ENCODE measurements at regions not wholly inside any gene's neighbourhood (a gene's known extent, or its start where the extent isn't known, plus 50 kb on each side); places are given as distances from the start of the nearest gene placed in this dataset.

DNA sequence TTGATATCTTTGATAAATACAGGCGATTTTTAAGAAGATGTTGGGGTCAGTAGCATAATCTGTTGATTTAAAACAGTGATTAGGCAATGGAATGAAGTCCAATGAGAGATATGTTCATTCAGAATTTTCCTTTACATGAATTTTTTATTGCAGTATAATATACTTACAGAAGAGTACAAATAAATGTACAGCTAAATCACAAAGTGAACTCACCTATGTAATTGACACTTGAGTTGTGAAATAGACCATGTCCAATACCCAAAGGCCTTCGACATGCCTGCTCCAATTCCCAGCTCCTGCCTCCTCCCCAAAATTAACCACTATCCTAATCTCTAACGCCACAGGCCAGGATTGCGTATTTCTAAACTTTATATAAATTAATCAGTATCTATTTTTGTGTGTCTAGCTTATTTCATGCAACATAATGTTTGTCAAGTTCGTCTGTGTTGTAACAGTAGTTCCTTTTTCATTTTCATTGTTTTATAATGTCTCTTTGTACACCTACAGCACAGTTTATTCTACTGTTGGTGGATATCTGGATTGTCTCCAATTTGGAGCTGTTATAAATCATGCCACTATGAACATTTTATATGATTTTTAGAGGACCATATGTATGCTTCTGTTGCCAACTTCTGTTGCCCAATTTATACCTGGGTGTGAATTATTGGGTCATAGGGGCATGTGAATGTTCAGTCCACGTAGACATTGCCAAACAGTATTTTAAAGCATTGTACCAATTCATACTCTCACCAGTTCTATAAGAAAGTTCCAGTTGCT, 208.3 kb downstream of the TLE1 start:
- DNase-seq = no peak

DNA sequence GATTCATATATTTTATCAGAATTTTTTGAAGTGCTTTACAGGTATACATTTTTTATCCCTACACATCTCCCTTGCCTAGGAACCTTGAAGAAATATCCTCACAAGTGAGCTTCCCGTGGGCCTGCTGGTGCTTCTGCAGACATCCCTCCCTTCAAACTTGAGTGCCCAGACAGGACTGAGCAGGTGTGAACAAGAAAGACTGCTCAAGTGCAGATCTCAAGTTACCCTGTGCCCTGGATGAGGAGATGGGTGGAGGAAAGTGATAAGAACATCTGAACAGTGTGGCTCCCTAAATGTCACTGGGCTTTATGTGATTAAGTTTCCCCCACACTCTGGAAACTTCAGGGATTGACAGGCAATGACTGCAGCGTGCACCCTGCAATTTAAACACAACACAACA, 209.8 kb downstream of the TLE1 start:
- no peak for DNase-seq

DNA sequence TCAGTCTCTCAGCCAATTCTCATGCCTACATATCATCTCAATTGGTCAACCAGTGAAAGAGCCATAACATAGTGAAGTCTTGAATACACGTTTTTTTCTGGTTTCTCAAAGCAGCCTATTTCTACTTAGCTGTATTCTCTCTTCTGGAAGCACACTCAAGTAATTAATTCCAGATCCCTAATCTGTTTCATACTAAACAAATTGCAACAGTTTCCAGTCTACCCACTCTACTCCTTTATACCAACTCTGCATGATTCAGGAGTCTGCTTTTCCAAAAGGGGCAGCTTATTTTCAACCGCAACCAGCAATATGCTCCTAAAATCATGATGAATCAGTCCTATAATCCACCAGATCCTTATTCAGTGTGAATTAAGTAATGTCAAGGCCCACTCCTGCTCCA, 211.7 kb downstream of the TLE1 start:
- DNase-seq = no peak

DNA sequence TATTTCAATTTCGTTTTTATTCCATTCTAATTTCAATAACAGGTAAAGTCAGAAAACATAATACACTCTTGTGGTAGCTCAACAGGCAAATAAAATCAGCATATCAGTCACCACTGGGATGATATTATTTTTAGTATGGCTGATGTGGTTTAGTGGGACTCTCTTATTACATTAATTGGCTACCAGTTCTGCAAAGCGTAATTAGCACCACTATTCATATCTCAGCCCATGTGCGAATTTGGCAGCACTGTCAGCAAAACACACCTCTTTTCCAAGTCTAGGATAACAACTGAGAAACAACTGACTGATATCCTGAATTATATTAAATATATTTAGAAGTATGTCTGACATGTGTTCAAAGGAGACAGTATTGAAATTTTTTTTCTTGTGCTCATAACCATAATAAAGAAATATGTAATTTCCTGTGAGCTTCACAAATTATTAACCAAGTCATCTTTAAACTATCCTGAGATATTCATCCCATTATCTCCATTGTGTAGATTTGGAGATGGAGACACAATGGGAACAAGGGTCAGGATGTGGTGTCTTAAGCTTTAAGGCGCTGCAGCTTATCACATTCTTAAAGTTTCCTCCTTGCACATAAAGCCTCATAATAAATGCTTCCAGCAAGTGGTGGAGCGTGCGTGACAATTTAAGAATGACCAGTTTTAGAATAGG, 212.4 kb downstream of the TLE1 start:
- no peak for DNase-seq

DNA sequence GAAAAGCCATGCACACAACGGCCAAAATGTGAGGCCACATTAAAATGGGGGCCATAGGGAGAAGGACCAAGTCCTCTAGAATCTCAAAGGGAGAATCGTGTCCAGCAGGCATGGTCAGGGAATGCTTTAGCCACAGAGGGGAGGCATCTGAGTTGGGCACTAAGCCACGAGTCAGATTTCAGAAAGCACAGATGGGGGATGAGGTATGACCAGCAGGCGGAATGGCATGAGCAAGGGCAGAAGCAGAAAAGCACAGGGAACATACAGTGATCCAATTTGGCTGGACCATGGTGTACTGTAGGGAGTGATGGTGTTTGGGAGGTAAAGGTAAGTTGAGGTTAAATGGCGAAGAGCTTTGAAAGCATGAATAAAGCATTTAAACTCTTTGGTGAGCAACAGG, 214.6 kb downstream of the TLE1 start:
- DNase-seq = no peak

DNA sequence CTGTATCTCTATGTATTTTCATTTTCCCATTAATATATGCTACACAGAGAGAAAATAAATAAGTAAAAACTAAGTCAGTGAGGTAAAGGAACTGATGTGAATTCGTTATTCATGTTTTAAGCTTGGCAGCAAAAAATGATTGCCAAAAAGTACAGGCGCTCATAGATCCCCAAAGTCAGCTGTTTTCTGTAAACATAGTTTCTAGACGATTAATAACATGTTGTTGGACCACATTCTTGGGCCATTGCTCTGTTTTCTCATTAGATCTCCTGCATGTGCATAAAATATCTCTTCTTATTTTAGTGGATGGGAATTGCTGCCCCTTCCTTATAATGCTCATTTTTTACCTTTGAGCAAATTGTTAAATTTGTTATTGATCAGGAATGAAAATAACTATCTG, 215.2 kb downstream of the TLE1 start:
- DNase-seq = no peak

DNA sequence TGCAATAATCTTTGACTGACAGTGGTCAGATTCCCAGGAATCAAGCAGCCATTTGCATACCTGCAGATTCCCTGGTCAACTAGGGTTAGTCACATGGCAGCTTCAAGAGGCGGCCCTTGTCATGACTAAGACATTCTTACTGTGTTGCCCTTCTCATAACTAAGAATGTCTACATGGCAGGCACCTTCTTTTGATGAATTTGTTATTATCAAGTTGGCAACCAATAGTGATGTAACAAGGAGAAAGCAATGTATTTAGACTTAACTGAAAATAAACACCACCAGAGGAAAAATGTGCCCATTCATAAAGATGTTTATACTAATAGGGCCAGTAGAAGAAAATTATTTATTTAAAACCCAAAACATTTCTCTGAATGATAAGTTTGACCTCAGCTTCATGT, 215.6 kb downstream of the TLE1 start:
- DNase-seq = no peak

DNA sequence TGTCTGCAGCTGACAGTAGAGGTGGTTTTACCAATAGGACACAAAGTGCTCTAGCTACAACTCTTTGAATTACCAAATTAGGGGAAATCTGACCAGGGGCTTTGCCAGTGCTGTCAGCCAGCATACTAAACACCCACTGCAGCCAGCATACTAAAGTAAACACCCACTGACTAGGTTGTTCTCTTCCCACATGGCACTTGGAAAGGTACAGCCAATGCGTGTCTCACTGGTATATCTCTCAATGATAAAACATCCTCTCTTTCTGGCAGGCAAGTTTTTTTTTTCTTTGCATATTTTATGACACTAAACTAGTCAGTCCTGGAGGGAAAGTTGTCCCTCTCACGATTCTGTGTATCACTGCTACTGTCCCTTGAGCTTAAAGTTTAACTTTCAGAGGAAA, 216.1 kb downstream of the TLE1 start:
- DNase-seq = no peak

DNA sequence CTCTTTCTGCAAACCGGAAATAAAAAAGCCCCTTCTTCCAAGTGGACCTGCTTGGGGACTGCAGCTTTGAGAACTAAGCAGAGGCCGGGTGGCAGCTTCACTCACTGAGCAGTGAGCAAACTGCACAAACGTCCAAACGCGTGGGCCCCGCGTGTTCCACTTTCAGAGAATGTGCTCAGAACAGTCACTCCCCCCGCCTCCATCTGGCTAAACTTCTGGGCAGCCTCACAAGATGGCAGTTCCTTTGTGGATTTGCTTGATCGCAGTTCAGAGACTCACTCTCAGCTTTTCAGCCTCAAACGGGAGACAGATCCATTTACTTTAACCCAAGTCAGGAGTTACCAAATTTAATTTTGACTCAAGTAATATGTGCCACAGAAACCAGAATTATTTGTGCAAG, 216.6 kb downstream of the TLE1 start:
- DNase-seq = no peak

DNA sequence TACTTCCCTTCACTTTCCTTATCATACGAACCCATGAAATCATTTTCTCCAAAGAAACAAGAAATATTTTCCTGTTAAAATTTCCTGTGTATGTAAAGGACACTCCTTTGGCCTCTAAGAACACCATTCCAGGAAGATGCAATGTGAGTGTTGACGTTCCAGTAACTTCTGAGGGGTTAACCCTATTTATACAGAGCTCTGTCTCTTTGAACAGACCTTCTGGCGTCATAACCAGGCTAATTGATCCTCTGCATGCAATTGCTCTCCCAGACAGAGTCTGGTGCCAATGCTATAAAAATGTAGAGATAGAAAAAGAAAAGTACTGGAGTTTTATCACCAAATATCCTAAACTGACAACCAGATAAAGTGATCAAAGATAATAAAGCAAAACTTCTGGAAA, 218.5 kb downstream of the TLE1 start:
- no peak for DNase-seq

DNA sequence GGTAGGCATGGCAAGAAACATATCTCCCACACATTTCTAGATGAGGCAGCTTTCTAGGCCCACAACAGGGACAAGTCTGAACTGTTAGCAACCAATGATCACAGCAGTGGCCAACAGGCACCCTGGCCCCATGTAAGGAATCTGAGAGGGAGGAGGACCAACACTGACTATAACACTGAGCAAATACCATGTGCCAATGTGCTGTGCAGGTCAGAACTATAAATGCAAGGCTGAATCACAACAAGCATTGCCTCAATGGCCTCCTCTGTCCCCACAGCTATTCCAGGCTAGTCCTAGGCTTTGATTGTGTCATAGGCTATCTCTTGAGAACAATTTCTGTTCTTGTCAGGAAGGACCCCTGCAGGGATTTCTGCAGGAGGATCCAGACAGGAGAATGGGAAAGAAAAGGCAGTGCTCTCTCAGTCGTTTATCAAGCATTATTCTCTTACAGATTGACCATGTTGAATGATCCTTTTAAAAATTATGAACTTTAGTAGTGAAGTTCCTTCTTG, 221.2 kb downstream of the TLE1 start:
- DNase-seq = no peak

DNA sequence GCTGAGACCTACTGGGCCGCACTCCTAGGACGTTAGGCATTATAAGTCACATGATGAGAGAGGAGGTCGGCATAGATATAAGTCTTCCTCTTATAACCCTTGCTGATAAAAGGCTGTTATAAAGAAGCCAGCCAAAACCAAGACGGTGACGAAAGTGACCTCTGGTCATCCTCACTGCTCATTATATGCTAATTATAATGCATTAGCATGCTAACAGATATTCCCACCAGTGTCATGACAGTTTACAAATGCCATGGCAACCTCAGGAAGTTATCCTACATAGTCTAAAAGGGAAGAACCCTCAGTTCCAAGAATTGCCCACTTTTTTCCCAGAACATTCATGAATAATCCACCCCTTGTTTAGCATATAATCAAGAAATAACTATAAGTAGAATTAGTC, 222.4 kb downstream of the TLE1 start:
- no peak for DNase-seq

DNA sequence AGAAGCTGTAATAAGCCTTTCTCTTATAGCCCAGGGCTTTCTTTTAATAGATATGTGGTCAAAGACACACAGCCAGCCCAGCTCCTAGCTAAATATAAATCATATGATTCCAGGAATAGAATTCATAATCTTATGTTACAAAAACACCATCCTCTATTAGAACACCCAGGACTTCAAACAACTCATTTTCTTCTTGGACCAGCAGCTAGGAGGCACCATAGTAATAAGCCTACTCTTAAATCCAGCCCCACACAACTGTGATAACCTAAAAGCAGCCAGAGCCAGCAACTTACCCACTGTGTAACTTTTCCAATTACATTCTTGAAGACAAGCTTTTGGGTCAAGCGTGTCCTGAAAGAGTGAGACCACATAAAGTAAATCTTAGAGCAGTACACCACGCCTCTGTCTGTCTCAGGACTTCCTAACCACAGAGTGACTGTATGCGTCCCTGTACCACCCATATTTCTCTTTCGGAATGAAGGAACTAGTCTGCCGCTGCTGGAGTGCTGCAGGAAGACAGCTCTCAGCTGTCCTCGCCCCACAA, 223.8 kb downstream of the TLE1 start:
- DNase-seq = no peak

DNA sequence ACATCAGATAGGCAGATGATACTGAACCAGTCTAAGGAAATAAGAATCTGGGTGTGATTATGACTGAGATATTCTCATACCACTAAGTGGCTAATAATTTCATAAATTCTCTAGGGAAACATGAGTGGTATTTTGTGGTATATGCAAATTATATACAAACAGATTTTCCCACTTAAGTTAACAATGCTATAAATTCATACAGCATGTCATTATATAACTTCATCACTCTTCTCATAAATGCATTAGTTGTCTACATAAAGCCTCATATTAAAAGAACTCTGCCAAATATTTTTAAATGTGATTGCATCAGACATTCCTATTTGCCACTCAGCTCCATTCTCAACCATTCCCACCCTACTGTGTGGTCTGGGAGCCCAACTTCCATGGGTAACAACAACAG, 226.5 kb downstream of the TLE1 start:
- no peak for DNase-seq

DNA sequence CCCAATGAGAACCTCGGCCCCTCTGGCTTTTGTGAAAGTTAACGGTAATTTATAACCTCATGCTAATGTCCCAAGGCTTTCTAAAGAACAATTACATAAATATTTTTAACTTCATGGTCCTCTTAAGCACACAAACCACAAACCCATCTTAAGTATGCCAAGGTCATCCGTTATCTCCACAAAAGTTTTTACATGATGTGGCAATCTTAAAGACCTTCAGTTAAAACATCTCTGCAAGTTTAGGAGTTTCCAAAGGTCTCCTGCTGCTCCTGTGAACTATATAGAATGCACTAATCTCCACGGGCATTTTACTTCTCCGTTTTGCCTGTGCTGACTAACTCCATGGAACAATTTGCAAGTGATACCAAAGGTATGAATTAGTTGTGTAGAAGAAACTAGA, 228.2 kb downstream of the TLE1 start:
- DNase-seq = no peak

DNA sequence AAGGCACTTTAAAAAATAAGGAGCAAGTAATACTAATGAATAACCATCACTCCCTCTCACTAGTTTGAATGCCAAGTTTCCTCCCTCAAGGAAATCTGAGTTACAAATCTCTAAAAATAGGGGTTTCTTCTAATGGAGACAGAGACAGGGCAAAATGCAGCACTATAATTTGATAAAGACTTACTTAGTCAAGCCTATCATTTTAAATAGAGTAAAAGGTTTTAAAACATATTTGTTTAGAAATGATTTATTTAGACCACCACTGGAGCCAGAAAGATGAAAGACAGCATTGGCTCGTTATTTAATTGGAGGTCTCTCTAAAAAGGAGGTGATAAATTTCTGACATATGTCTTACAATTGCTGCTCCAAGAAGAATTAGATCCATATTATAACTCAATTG, 228.7 kb downstream of the TLE1 start:
- no peak for DNase-seq

DNA sequence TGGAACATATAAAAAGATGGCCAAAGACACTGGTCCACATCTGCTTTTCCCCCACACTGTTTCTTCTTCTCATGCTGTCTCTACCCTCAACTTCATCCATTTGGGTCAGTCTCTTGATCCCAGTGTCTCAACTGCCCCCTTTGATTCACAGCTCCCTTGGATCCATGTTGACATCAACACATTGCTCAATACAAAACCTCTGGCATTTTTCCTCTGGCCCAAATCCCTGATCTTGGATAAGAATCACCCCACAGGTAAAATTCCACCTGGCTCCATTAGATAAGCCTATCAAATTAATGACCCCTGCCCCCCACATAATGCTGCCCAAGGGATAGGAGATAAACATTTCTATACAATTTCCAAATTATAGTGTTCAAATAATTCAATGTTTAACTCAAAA, 229.8 kb downstream of the TLE1 start:
- DNase-seq = no peak

DNA sequence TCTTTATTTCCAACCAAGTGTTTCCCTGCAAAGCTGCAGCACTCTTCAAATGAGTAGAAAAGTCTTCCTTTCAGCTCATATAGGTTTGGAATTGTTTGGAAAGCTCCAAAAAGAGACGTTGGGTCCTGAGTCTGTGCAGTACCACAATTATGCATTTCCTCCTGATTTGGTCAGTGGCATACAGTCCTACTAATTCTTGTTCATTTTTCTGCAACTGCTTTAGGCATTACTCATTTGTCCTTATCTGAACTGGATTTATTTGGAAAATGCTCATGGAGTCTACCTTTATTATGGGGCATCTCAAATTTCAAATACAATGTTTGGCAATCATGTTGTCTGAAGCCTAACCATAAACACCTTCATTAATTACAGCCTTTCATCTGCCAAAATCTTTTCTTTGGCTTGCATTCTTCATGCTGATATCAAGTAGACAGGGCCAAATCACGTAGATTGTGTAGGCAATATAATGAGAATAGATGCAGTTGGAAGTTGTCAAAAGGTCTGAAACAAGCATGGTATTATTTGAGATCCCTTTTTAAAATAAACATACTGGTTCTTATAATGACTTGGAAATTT, 232.8 kb downstream of the TLE1 start:
- no peak for DNase-seq

DNA sequence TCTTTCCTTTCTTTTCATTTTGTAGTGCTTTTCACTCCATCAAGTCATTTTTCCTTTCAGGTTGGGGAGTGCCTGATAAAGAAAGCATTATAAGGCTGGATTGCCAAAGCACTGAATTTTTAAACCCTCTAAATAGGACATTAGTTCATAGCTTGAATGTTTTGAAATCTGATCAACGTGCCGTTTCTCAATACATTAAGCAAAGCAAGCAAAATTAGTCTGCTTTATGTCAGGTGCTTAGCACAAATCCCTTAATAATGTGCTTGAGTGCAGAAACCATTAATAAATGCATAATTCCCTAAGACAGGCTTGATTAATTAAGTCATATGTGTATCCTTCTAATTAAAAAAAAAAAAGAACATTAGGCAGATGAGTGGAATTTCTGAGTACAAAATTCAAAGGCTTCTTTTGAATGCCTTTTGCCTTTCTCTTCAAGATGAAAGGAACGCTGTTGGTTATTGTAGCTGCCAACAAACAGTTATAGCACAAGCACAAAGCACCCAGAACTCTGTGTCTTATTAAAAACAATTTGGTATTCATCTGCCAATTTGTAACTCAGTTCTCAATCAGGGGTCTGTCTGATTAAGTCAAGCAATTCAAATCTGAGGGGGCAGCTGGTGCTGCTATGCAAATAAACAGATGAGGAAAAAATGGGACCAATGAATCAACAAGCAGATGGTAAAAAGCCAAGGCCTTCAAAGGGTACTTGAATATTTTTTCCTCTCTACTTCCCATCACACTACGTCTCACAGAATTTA, 233.7 kb downstream of the TLE1 start:
- no peak for DNase-seq

DNA sequence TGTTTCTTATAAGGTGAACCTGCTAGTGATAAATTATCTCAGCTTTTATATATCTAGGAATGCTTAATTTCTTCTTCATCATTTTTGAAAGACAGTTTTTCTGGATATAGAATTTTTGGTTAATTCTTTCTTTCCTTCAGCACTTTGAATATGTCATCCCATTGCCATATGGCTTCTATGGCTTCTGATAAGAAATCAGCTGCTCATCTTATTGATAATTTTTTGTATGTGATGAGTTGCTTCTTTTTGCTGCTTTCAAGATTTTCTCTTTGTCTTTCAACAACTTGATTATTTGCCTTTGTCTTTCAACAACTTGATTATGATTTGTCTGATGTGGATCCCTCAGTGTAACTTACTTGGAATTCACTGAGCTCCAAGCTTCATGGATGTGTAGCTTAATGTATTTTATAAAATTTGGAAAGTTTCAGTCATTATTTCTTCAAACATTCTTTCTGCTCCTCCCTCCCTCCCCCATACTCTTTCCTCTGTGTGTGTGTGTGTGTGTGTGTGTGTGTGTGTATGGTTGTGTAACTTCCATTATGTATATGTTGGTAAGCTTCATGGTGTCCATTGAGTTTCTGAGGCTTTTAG, 243.9 kb downstream of the TLE1 start:
- DNase-seq = no peak

DNA sequence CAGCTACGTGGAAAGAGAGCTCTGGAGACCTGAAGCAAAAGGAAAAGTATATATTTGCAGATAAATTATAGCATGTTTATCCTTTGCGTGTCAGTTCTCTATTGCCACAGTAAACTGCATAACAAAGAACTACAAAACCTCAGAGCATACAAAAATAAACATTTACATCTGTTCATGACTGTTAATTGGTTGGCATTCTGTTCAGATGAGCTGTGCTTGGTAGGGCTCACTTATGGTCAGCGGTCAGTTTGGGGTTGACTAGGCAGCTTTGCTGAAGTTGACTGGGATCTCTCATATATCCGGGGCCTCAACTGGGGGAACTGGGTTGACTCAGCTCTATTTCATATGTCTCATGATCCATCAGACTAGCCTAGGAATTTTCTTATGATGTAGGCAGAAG, 257.7 kb downstream of the TLE1 start:
- no peak for DNase-seq

DNA sequence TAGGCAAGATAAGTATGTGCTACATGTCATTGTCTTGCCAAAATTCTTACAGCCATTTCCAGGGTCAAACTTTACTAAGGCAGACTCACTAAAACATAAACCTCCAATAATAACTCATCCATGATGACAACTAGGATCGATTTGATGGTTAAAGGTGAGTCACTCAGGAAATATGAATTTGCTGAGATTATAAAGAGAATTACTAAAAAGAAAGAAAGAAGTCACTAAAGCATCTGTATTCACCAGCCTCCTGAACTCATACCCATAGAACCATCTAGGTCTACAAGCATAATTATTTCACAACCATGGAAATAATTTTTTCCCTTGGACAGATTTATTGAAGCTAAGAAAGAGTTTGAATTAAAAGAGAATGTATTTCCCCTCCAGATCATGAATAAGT, 258.6 kb downstream of the TLE1 start:
- DNase-seq = no peak

DNA sequence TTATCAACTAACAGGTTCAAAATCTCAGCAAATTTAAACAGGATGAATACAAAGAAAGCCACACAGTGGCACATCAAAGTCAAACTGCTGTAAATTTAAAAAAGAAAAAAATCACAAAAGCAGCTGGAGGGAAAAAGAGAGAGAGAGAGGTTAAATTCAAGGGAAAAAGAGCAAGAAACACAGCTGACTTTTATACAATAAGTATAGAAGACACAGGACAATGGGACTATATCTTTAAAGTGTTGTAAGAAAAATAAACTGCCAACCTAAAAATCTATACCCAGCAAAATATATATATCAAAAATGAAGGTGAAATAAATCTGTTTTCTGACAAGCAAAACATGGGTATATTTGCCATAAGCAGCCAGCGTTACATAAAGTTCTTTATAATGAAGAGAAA, 261.5 kb downstream of the TLE1 start:
- no peak for DNase-seq
